Stimulated activated CD4-positive, alpha-beta T cell treated with anti-CD3 and anti-CD28 coated beads, Interleukin-12 subunit alpha, Interleukin-12 subunit beta, amount 100 ng/mL, for 4 hours (primary cell): ENCODE measurements at regions not wholly inside any gene's neighbourhood (a gene's known extent, or its start where the extent isn't known, plus 50 kb on each side); places are given as distances from the start of the nearest gene placed in this dataset.

Experiments
- DNase-seq: peaks from one replicate; pipeline ENCODE4 v3.0.0-alpha.2; 2020

- no peak for DNase-seq
Measured at GRCh38 chr6:148261470-148261869, 81.2 kb upstream of the SASH1 start.

- no peak for DNase-seq
Measured at GRCh38 chr6:148263010-148263409, 79.6 kb upstream of the SASH1 start.

GRCh38 chr6:148263961-148264360 lies 78.7 kb upstream of the SASH1 start:
- no peak for DNase-seq

- no peak for DNase-seq
Measured at GRCh38 chr6:148265054-148265453, 77.6 kb upstream of the SASH1 start.

GRCh38 chr6:148269386-148269785 lies 73.3 kb upstream of the SASH1 start:
- no peak for DNase-seq

- DNase-seq, result no peak
Measured at GRCh38 chr6:148271711-148272439, 70.8 kb upstream of the SASH1 start.

GRCh38 chr6:148272597-148272996 lies 70.0 kb upstream of the SASH1 start:
- no peak for DNase-seq

- no peak for DNase-seq
Measured at GRCh38 chr6:148273962-148274752, 68.5 kb upstream of the SASH1 start.

GRCh38 chr6:148274809-148275208 lies 67.8 kb upstream of the SASH1 start:
- DNase-seq, result no peak

GRCh38 chr6:148285205-148285604 lies 57.4 kb upstream of the SASH1 start:
- DNase-seq, result no peak

GRCh38 chr6:148286563-148286962 lies 56.1 kb upstream of the SASH1 start:
- DNase-seq, result no peak

GRCh38 chr6:148287623-148288333 lies 54.9 kb upstream of the SASH1 start:
- no peak for DNase-seq

- DNase-seq, result no peak
Measured at GRCh38 chr6:148288541-148288940, 54.1 kb upstream of the SASH1 start.

GRCh38 chr6:148289153-148289552 lies 53.5 kb upstream of the SASH1 start:
- DNase-seq, result no peak

GRCh38 chr6:148291876-148292275 lies 50.8 kb upstream of the SASH1 start:
- no peak for DNase-seq
